Adrenal gland (tissue), 9 donors: ENCODE measurements at regions not wholly inside any gene's neighbourhood (a gene's known extent, or its start where the extent isn't known, plus 50 kb on each side); places are given as distances from the start of the nearest gene placed in this dataset.

ENCODE experiments used
- DNase-seq, 7 donors: peaks; one replicate each; pipeline ENCODE4 v3.0.0-alpha.2; 2019 to 2020
- H3K27ac ChIP-seq, 5 donors: fragments of 200-600 bp; sonication (generic) in 4 of 5; 1 replicate in 3 of 5; 2 replicates in 2 of 5; pipeline versions ENCODE4 v1.5.1 to v1.8.0; 2016 to 2020; ENCODE audit warnings: mild to moderate bottlenecking in 1 of 5
- H3K27me3 ChIP-seq: fragments of 200-600 bp; 2 replicates; pipeline ENCODE4 v1.8.0; 2021
- H3K36me3 ChIP-seq, 2 donors: fragments of 200-600 bp; replicated peaks in 1 of 2; 1 replicate in 1 of 2; 2 replicates in 1 of 2; pipeline versions ENCODE4 v1.5.1 to v1.8.0; 2018 to 2022
- H3K4me1 ChIP-seq, 2 donors: fragments of 200-600 bp; replicated peaks in 1 of 2; 1 replicate in 1 of 2; 2 replicates in 1 of 2; pipeline versions ENCODE4 v1.5.1 to v1.8.0; 2018 to 2021
- H3K4me3 ChIP-seq, 4 donors: fragments of 200-600 bp; sonication (generic) in 3 of 4; one replicate each; pipeline ENCODE4 v1.5.1; 2016 to 2018
- H3K9me3 ChIP-seq, 3 donors: fragments of 200-600 bp; sonication (generic) in 1 of 3; replicated peaks in 1 of 3; 1 replicate in 2 of 3; 2 replicates in 1 of 3; pipeline versions ENCODE4 v1.5.1 to v1.8.0; 2016 to 2021
- POLR2A ChIP-seq, 2 donors: fragments of 450-650 bp; IDR thresholded peaks; one replicate each; pipeline ENCODE4 v1.6.1; 2017; ENCODE audit warnings: antibody characterized with exemption in 2 of 2, mild to moderate bottlenecking in 2 of 2, moderate library complexity in 1 of 2
- WGBS, 4 donors: extraction: QIAGEN DNeasy Blood & Tissue Kit in 2 of 4; methylation state at CpG; one replicate each; pipeline versions ENCODE4 v1.1.5 to v1.1.7; 2013 to 2017; 5-methylcytosine and 5-hydroxymethylcytosine counted together
- intact Hi-C, 2 donors: fragments of 100-400 bp; cut with DNase I; formaldehyde crosslinking; loops; one replicate each; pipeline versions ENCODE4 v1.14.1 to v1.15.0; 2022 to 2023
- TF ChIP-seq, protein P1 (sequence below), 6 experiments: fragments of 450-650 bp in 4 of 6; fragments of 200-600 bp in 2 of 6; sonication (generic) in 1 of 6; IDR thresholded peaks; 1 replicate in 5 of 6; 2 replicates in 1 of 6; pipeline versions ENCODE4 v1.5.1 to v1.8.0; 2016 to 2021; ENCODE audit warnings: antibody characterized with exemption in 6 of 6, mild to moderate bottlenecking in 2 of 6, moderate library complexity in 1 of 6
- donor health status: healthy with polysubstance abuse.
- donor health status: Bipolar disorder and iron deficiency.
- donor health status: DM: yes; HTN: yes; CAD: no.
- donor health status: DM: no; HTN: no; CAD: no.
- donor health status: DM: no; HTN: no; CAD: no.

DNA sequence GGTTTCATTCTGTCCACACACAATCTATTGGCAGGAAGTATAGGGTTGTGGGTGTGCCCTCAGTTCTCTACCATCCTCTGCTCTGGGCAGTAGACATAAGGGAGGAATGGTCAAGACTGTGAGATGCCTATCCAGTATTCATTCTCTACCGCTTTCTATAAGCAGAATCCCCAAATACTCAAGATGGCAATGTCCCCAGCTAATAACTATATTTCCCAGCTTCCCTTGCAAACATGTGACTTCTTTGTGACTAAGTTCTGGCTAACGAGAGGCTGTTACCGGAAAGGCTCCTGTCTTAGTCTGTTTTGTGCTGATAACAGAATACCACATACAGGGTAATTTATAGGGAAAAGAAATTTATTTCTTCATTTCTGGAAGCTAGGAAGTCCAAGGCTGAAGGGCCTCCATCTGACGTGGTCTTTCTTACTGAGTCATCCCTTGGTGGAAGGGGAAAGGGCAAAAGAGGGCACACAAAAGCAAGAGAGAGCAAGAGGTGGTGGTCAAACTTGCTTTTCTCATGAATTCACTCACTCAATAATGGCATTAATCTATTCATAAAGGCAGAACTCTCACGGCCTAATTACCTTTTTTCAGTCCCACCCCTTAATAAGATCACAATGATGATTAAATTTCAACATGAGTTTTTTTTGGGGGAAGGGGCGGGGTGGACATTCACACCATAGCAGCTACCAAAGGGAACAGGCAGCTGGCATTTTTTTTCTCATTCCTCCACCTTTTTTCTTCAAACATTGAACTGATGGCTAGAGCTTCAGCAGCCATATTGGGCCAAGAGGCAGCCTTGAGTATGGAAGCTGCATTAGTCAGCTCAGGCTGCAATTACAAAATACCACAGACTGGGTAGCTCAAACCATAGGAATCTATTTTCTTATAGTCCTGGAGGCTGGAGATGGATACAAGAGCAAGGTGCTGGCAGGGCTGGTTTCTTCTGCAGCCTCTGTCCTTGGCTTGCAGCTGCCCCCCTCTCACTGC lies 109.7 kb upstream of the OR9Q1 start:
- TF ChIP-seq, protein P1, sequence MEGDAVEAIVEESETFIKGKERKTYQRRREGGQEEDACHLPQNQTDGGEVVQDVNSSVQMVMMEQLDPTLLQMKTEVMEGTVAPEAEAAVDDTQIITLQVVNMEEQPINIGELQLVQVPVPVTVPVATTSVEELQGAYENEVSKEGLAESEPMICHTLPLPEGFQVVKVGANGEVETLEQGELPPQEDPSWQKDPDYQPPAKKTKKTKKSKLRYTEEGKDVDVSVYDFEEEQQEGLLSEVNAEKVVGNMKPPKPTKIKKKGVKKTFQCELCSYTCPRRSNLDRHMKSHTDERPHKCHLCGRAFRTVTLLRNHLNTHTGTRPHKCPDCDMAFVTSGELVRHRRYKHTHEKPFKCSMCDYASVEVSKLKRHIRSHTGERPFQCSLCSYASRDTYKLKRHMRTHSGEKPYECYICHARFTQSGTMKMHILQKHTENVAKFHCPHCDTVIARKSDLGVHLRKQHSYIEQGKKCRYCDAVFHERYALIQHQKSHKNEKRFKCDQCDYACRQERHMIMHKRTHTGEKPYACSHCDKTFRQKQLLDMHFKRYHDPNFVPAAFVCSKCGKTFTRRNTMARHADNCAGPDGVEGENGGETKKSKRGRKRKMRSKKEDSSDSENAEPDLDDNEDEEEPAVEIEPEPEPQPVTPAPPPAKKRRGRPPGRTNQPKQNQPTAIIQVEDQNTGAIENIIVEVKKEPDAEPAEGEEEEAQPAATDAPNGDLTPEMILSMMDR (IDR thresholded peaks at IDR 0.05), result no peak
- no peak for TF ChIP-seq POLR2A (IDR thresholded peaks at IDR 0.05)
- DNase-seq, result no peak
- intact Hi-C loops, result no loop called here
- no peaks in the 10 kb centered on the region for H3K4me1 ChIP-seq
- H3K36me3 ChIP-seq, result no peaks in the 10 kb centered on the region
- 57 to 74% (median 64%) methylated on average over 5 to 6 of the region's 6 CpGs for WGBS, 4 donors
- H3K27me3 ChIP-seq, result no peaks in the 10 kb centered on the region
- H3K27ac ChIP-seq, result no peak overlapping the region
- H3K4me3 ChIP-seq, result no peak overlapping the region
- H3K9me3 ChIP-seq, result no peaks in the 10 kb centered on the region

DNA sequence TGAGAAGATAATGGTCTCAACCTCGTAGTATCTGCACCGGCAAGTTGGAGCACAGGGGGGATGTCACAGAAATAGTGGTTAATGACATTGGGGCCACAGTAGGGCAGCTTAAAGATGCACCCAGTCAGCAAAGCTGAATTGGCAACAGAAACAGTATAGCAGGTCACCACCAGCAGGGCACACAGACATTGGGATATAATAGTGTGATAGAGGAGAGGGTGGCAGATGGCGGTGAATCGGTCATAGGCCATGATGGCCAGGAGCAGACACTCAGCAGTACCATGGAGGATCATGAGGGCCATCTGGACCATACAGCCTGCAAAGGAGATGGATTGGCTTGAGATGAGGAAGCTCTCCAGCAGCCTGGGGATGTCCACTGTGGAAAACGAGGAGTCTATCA lies 106.0 kb upstream of the OR9Q1 start:
- Histone ChIP-seq H3K9me3 (no peaks in the 10 kb centered on the region), H3K4me3 (no peak overlapping the region), H3K4me1 (no peaks in the 10 kb centered on the region), H3K27ac (no peak overlapping the region), H3K36me3 (no peaks in the 10 kb centered on the region), H3K27me3 (no peaks in the 10 kb centered on the region)
- intact Hi-C loops, result no loop called here
- 60 to 85% (median 78%) methylated on average over 5 of the region's 5 CpGs for WGBS, 4 donors
- no peak for TF ChIP-seq POLR2A (IDR thresholded peaks at IDR 0.05)
- TF ChIP-seq, protein P1 (IDR thresholded peaks at IDR 0.05), result no peak
- no peak for DNase-seq

DNA sequence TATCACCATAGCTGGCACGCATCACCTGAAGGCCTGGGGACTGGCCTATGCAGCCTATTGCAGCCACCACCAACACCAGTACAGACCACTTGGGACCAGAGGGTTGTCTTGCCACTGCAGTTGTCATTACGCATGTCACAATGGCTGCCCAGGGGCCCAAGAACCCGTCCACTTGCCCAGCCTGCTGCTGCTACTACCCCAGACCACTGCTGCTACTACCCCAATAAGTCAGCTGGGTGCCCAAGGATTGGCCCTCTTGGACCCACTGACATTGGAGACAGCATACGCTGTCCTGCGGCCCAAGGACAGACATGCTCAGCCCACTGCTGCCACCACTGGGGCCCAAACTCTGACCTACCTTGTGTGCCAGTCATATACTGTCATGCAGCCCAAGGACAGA lies 102.7 kb upstream of the OR9Q1 start:
- Histone ChIP-seq H3K9me3 (no peaks in the 10 kb centered on the region), H3K4me3 (no peak overlapping the region), H3K36me3 (no peaks in the 10 kb centered on the region), H3K27me3 (no peaks in the 10 kb centered on the region), H3K27ac (no peak overlapping the region), H3K4me1 (no peaks in the 10 kb centered on the region)
- TF ChIP-seq, protein P1 (IDR thresholded peaks at IDR 0.05), result no peak
- no peak for TF ChIP-seq POLR2A (IDR thresholded peaks at IDR 0.05)
- intact Hi-C loops, result no loop called here
- WGBS, 4 donors, result 69 to 100% (median 86%) methylated on average over 2 to 5 of the region's 5 CpGs
- DNase-seq, result no peak

DNA sequence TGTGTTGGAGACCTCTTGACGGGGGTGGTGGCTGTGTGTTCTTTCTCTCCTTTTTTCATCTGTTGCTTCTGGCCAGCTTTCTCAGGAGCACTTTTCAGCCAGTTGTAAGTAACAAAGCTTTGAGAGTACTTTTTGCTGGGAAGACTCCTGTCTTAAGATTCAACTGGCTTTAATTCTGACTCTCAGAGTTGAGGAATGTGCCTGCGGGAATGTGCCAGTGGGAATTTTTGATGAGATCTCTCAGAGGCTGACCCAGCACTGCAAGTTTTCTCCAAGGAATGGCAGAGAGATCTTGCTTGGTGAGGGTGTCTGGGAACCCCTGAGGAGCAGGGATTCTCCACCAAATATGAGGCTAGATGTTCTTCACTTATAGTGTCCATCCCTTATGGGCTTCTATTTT lies 91.6 kb upstream of the OR9Q1 start:
- Histone ChIP-seq H3K36me3 (no peaks in the 10 kb centered on the region), H3K4me3 (no peak overlapping the region), H3K4me1 (no peaks in the 10 kb centered on the region), H3K27ac (no peak overlapping the region), H3K9me3 (no peaks in the 10 kb centered on the region), H3K27me3 (no peaks in the 10 kb centered on the region)
- no peak for DNase-seq
- TF ChIP-seq, protein P1 (IDR thresholded peaks at IDR 0.05), result no peak
- no peak for TF ChIP-seq POLR2A (IDR thresholded peaks at IDR 0.05)
- WGBS, 4 donors, result 65 to 87% (median 75%) methylated on average over 2 of the region's 2 CpGs
- intact Hi-C loops, result no loop called here
